ENCODE measurements at regions not wholly inside any gene's neighbourhood (a gene's known extent, or its start where the extent isn't known, plus 50 kb on each side); places are given as distances from the start of the nearest gene placed in this dataset.

DNA sequence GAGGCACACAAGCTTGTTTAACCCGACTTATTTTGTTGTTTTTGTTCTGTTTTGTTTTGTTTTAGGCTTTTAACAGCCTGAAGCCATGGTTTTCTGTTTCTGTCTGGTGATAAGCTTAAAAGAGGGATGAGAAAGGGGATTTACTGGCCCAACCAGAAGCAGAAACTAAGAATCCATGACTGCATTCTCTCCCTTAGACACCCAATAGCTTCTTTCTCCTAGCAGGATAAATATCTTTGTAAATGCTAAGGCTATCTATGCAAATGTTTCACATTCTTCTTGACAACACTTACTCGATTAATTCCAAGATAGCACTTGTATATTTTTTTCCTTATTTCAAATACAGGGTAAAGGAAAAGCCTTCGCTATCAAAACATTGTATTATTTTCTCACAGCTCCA lies 53.7 kb upstream of the SMAD1 start:
- TF ChIP-seq CTCF (IDR thresholded peaks at IDR 0.05; ENCODE audit: unreplicated experiment): no peak
- Mint-ChIP-seq H3K27ac (ENCODE audit: unreplicated experiment) (no peak overlapping the region), H3K27me3 (ENCODE audit: unreplicated experiment) (no peaks in the 10 kb centered on the region), H3K4me1 (ENCODE audit: low read depth, unreplicated experiment) (no peaks in the 10 kb centered on the region), H3K9me3 (ENCODE audit: low read depth, unreplicated experiment) (no peaks in the 10 kb centered on the region), H3K36me3 (ENCODE audit: insufficient read depth, unreplicated experiment) (no peaks in the 10 kb centered on the region), H3K4me3 (ENCODE audit: low read depth, unreplicated experiment) (no peak overlapping the region)
- intact Hi-C loops (cut with micrococcal nuclease; ENCODE audit: unreplicated experiment): no loop called here
- CTCF ChIA-PET: no interaction called here
- no peak for DNase-seq
- no TSS peak for BruUV-seq (replicated peaks)

- BruUV-seq (replicated peaks): no TSS peak
Observed at GRCh38 chr4:145427221-145427620, 54.4 kb upstream of the SMAD1 start.

DNA sequence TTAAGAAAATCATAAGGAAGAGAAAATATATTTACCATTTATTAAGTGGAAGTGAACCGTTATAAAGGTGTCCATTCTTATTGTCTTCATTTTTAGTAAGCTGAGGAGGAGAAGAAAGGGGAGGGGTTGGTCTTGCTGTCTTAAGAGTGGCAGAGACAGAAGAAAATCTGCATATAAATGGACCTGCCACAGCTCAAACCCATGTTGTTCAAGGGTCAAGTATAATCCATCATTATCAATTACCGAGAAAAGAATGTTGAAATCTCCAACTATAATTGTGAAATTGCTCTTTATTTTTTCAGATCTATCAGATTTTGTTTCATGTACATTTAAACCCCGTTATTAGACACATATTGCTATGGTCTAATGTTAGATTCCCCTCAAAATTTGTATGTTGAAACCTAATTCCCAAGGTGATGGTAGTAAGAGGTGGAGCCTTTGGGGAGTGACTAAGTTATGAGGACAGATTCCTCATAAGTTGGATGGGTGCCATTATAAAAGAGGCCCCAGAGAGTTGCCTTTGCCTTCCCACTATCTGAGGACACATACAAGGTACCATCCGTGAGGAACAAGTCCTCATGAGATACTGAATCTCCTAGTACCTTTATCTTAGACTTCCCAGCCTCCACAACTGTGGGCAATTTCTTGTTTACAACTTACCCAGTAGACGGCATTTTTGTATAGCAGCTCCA lies 58.5 kb upstream of the SMAD1 start:
- no peak for TF ChIP-seq CTCF (IDR thresholded peaks at IDR 0.05; ENCODE audit: unreplicated experiment)
- Mint-ChIP-seq H3K27me3 (ENCODE audit: unreplicated experiment) (no peaks in the 10 kb centered on the region), H3K27ac (ENCODE audit: unreplicated experiment) (no peak overlapping the region), H3K9me3 (ENCODE audit: low read depth, unreplicated experiment) (no peaks in the 10 kb centered on the region), H3K4me3 (ENCODE audit: low read depth, unreplicated experiment) (no peak overlapping the region), H3K4me1 (ENCODE audit: low read depth, unreplicated experiment) (no peaks in the 10 kb centered on the region), H3K36me3 (ENCODE audit: insufficient read depth, unreplicated experiment) (no peaks in the 10 kb centered on the region)
- CTCF ChIA-PET: no interaction called here
- BruUV-seq (replicated peaks): no TSS peak
- DNase-seq: no peak
- intact Hi-C loops (cut with micrococcal nuclease; ENCODE audit: unreplicated experiment): no loop called here

More at GRCh38 chr4:145427221-145427620, 54.4 kb upstream of the SMAD1 start:
- intact Hi-C loops (cut with micrococcal nuclease; ENCODE audit: unreplicated experiment): no loop called here
- no peaks in the 10 kb centered on the region for H3K9me3 Mint-ChIP-seq (ENCODE audit: low read depth, unreplicated experiment)
- no peak overlapping the region for H3K27ac Mint-ChIP-seq (ENCODE audit: unreplicated experiment)
- TF ChIP-seq CTCF (IDR thresholded peaks at IDR 0.05; ENCODE audit: unreplicated experiment): no peak
- CTCF ChIA-PET: no interaction called here
- H3K36me3 Mint-ChIP-seq (ENCODE audit: insufficient read depth, unreplicated experiment): no peaks in the 10 kb centered on the region
- no peaks in the 10 kb centered on the region for H3K4me1 Mint-ChIP-seq (ENCODE audit: low read depth, unreplicated experiment)
- no peak for DNase-seq
- H3K4me3 Mint-ChIP-seq (ENCODE audit: low read depth, unreplicated experiment): no peak overlapping the region
- H3K27me3 Mint-ChIP-seq (ENCODE audit: unreplicated experiment): no peaks in the 10 kb centered on the region

DNA sequence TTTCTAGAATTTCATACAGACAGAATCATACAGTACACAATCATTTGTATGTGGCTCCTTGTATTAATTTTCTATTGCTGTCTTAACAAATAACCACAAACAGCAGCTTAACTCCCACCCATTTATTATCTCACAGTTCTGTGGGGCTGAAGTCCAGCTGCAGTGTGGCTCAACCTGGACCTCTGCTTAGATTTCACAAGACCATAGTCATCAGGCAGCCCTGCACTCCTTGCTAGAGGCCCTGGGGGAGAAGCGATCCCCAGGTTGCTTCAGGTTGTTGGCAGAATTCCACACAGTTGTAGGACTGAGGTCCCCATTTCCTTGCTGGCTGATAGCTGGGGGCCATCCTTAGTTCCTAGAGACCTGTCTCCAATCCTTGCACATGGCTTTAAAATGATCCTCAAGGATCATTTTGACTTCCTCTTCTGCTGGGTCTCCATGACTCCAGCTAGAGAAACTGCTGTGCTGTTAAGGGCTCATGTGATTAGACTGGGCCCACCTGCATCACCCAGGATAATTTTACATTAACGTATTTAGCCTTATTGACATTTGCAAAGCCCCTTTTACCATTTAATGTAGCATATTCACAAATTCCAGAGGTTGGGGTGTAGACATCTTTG lies 60.9 kb upstream of the SMAD1 start:
- Mint-ChIP-seq H3K4me3 (ENCODE audit: low read depth, unreplicated experiment) (no peak overlapping the region), H3K4me1 (ENCODE audit: low read depth, unreplicated experiment) (no peaks in the 10 kb centered on the region), H3K27me3 (ENCODE audit: unreplicated experiment) (no peaks in the 10 kb centered on the region), H3K9me3 (ENCODE audit: low read depth, unreplicated experiment) (no peaks in the 10 kb centered on the region), H3K27ac (ENCODE audit: unreplicated experiment) (no peak overlapping the region), H3K36me3 (ENCODE audit: insufficient read depth, unreplicated experiment) (no peaks in the 10 kb centered on the region)
- CTCF ChIA-PET: no interaction called here
- BruUV-seq (replicated peaks): no TSS peak
- no peak for DNase-seq
- TF ChIP-seq CTCF (IDR thresholded peaks at IDR 0.05; ENCODE audit: unreplicated experiment): no peak
- intact Hi-C loops (cut with micrococcal nuclease; ENCODE audit: unreplicated experiment): no loop called here
